CD4-positive, CD25-positive, alpha-beta regulatory T cell (primary cell): ENCODE measurements at regions not wholly inside any gene's neighbourhood (a gene's known extent, or its start where the extent isn't known, plus 50 kb on each side); places are given as distances from the start of the nearest gene placed in this dataset.

Experiments used
- ATAC-seq, 2 donors: fragments of 150-1000 bp; cut with Tn5 transposase; one replicate each; pipeline ENCODE4 v1.10.0; 2021; ENCODE audit warnings: low read depth in 2 of 2, moderate number of reproducible peaks in 2 of 2, moderate library complexity in 1 of 2
- DNase-seq, 3 donors: peaks; one replicate each; pipeline versions ENCODE4 v3.0.0 to v3.0.0-alpha.2; 2012 to 2022; ENCODE audit warnings: mixed read lengths in 1 of 3
- H3K27ac ChIP-seq: one replicate; pipeline ENCODE4 v1.7.0; 2013; ENCODE audit warnings: mild to moderate bottlenecking, low read length; ENCODE audit not compliant: insufficient read depth, poor library complexity, severe bottlenecking
- H3K27me3 ChIP-seq: one replicate; pipeline ENCODE4 v1.7.0; 2013; ENCODE audit warnings: low read length; ENCODE audit not compliant: control insufficient read depth, insufficient read depth
- H3K36me3 ChIP-seq: one replicate; pipeline ENCODE4 v1.7.0; 2013; ENCODE audit warnings: mild to moderate bottlenecking, low read length, moderate library complexity; ENCODE audit not compliant: control insufficient read depth, insufficient read depth
- H3K4me1 ChIP-seq: 2 replicates; pipeline ENCODE4 v1.7.0; 2013; ENCODE audit warnings: mild to moderate bottlenecking, low read length; ENCODE audit not compliant: insufficient read depth, control insufficient read depth, poor library complexity, severe bottlenecking
- H3K4me3 ChIP-seq: one replicate; pipeline ENCODE4 v1.7.0; 2013; ENCODE audit warnings: low read depth, mild to moderate bottlenecking, low read length, moderate library complexity
- H3K9me3 ChIP-seq, 2 experiments: 1 replicate in 1 of 2; 2 replicates in 1 of 2; pipeline ENCODE4 v1.7.0; 2013; ENCODE audit warnings: low read length in 2 of 2, mild to moderate bottlenecking in 1 of 2, moderate library complexity in 1 of 2; ENCODE audit not compliant: control insufficient read depth in 2 of 2
- H3K27ac Mint-ChIP-seq, 3 donors: one replicate each; pipeline ENCODE4 v1.8.0; 2020 to 2022; ENCODE audit warnings: mild to moderate bottlenecking in 3 of 3, mixed read lengths in 3 of 3, moderate library complexity in 2 of 3
- H3K27me3 Mint-ChIP-seq: one replicate; pipeline ENCODE4 v1.8.0; 2022; ENCODE audit warnings: mild to moderate bottlenecking, mixed read lengths
- H3K36me3 Mint-ChIP-seq: one replicate; pipeline ENCODE4 v1.8.0; 2020; ENCODE audit warnings: mixed read lengths
- H3K4me1 Mint-ChIP-seq, 4 donors: one replicate each; pipeline ENCODE4 v1.8.0; 2020 to 2022; ENCODE audit warnings: mixed read lengths in 4 of 4, mild to moderate bottlenecking in 1 of 4
- H3K4me3 Mint-ChIP-seq, 4 donors: one replicate each; pipeline ENCODE4 v1.8.0; 2020 to 2022; ENCODE audit warnings: mild to moderate bottlenecking in 4 of 4, mixed read lengths in 4 of 4, moderate library complexity in 3 of 4
- H3K9me3 Mint-ChIP-seq, 7 donors: one replicate each; pipeline ENCODE4 v1.8.0; 2020 to 2022; ENCODE audit warnings: mixed read lengths in 7 of 7, mild to moderate bottlenecking in 3 of 7, moderate library complexity in 2 of 7

- peaks cover 0 to 10% (median 0%) of the 10 kb centered on the region in 7 donors for H3K9me3 Mint-ChIP-seq
- H3K36me3 ChIP-seq: no peaks in the 10 kb centered on the region
- no peak overlapping the region for H3K4me3 ChIP-seq
- DNase-seq: no peak
- peak overlapping the region in 1 of 3 donors; percentile 23 for H3K27ac Mint-ChIP-seq
- no peaks in the 10 kb centered on the region for H3K4me1 ChIP-seq
- peaks cover 0 to 6% (median 2%) of the 10 kb centered on the region in 4 donors for H3K4me1 Mint-ChIP-seq
- peaks cover 7% of the 10 kb centered on the region for H3K27me3 ChIP-seq
- H3K4me3 Mint-ChIP-seq: no peak overlapping the region
- no peaks in the 10 kb centered on the region for H3K9me3 ChIP-seq
- peaks cover 4% of the 10 kb centered on the region for H3K36me3 Mint-ChIP-seq
- no peak for ATAC-seq
- H3K27ac ChIP-seq: no peak overlapping the region
- peaks cover 10% of the 10 kb centered on the region for H3K27me3 Mint-ChIP-seq
These were observed 277.2 kb downstream of the BCL2 start for GRCh38 chr18:63042351-63042750.

- Histone ChIP-seq H3K36me3 (no peaks in the 10 kb centered on the region), H3K4me3 (no peak overlapping the region), H3K27me3 (peaks cover 7% of the 10 kb centered on the region), H3K4me1 (no peaks in the 10 kb centered on the region), H3K9me3 (no peaks in the 10 kb centered on the region), H3K27ac (no peak overlapping the region)
- Mint-ChIP-seq H3K4me1 (peaks cover 0 to 6% (median 2%) of the 10 kb centered on the region in 4 donors), H3K4me3 (no peak overlapping the region), H3K27me3 (peaks cover 10% of the 10 kb centered on the region), H3K9me3 (peaks cover 0 to 10% (median 0%) of the 10 kb centered on the region in 7 donors), H3K27ac (peak overlapping the region in 2 of 3 donors; percentile 38 to 50), H3K36me3 (peaks cover 4% of the 10 kb centered on the region)
- no peak for DNase-seq
- no peak for ATAC-seq
These were observed 278.7 kb downstream of the BCL2 start for GRCh38 chr18:63040788-63041410.

GRCh38 chr18:63037491-63037890, 282.1 kb downstream of the BCL2 start:
- no peak overlapping the region for H3K27ac Mint-ChIP-seq
- H3K36me3 Mint-ChIP-seq: peaks cover 4% of the 10 kb centered on the region
- Histone ChIP-seq H3K4me3 (no peak overlapping the region), H3K27ac (no peak overlapping the region), H3K36me3 (no peaks in the 10 kb centered on the region), H3K4me1 (no peaks in the 10 kb centered on the region), H3K9me3 (no peaks in the 10 kb centered on the region), H3K27me3 (peaks cover 3% of the 10 kb centered on the region)
- H3K4me3 Mint-ChIP-seq: no peak overlapping the region
- H3K4me1 Mint-ChIP-seq: peaks cover 0 to 6% (median 2%) of the 10 kb centered on the region in 4 donors
- H3K9me3 Mint-ChIP-seq: peaks cover 0 to 6% (median 2%) of the 10 kb centered on the region in 7 donors
- DNase-seq (no peak), ATAC-seq (no peak)
- H3K27me3 Mint-ChIP-seq: no peaks in the 10 kb centered on the region

GRCh38 chr18:63031375-63031774, 288.2 kb downstream of the BCL2 start:
- no peak overlapping the region for H3K27ac ChIP-seq
- Mint-ChIP-seq H3K27ac (no peak overlapping the region), H3K4me1 (peaks cover 0 to 2% (median 0%) of the 10 kb centered on the region in 4 donors), H3K9me3 (peaks cover 0 to 2% (median 0%) of the 10 kb centered on the region in 7 donors), H3K27me3 (peaks cover 18% of the 10 kb centered on the region), H3K4me3 (no peak overlapping the region), H3K36me3 (no peaks in the 10 kb centered on the region)
- peaks cover 14% of the 10 kb centered on the region for H3K27me3 ChIP-seq
- no peak overlapping the region for H3K4me3 ChIP-seq
- DNase-seq (no peak), ATAC-seq (no peak)
- H3K36me3 ChIP-seq: no peaks in the 10 kb centered on the region
- no peaks in the 10 kb centered on the region for H3K9me3 ChIP-seq
- H3K4me1 ChIP-seq: no peaks in the 10 kb centered on the region
